Prostate gland (tissue), 2 donors: ENCODE measurements at regions not wholly inside any gene's neighbourhood (a gene's known extent, or its start where the extent isn't known, plus 50 kb on each side); places are given as distances from the start of the nearest gene placed in this dataset.
"Not testable (repeated sequence)": the region's sequence is repeated elsewhere in the genome, so short reads cannot be mapped to it uniquely, and the experiment has no call there.

Source experiments
- DNase-seq: peaks from one replicate; pipeline ENCODE4 v3.0.0-alpha.2; 2019; ENCODE audit warnings: low spot score
- H3K27ac ChIP-seq, 2 donors: fragments of 200-600 bp; sonication (generic); 2 replicates each; pipeline ENCODE4 v1.5.1; 2017 to 2019
- H3K27me3 ChIP-seq: fragments of 200-600 bp; sonication (generic); replicated peaks from 2 replicates; pipeline ENCODE4 v1.5.1; 2019; ENCODE audit not compliant: insufficient read depth
- H3K36me3 ChIP-seq, 2 donors: fragments of 200-600 bp; sonication (generic); 1 replicate in 1 of 2; 2 replicates in 1 of 2; pipeline versions ENCODE4 v1.5.1 to v1.8.1; 2017 to 2019
- H3K4me1 ChIP-seq: fragments of 200-600 bp; sonication (generic); replicated peaks from 2 replicates; pipeline ENCODE4 v1.5.1; 2019
- H3K4me3 ChIP-seq, 2 donors: fragments of 200-600 bp; sonication (generic); 2 replicates each; pipeline ENCODE4 v1.5.1; 2017 to 2019
- H3K9me3 ChIP-seq: fragments of 200-600 bp; sonication (generic); 2 replicates; pipeline ENCODE4 v1.5.1; 2017
- POLR2A ChIP-seq: fragments of 450-650 bp; IDR thresholded peaks from one replicate; pipeline ENCODE4 v1.6.1; 2016; ENCODE audit warnings: antibody characterized with exemption, mild to moderate bottlenecking
- POLR2AphosphoS5 ChIP-seq: sonication (generic); formaldehyde crosslinking; IDR thresholded peaks from one replicate; pipeline ENCODE4 v1.6.1; 2017; ENCODE audit warnings: antibody characterized with exemption
- WGBS: methylation state at CpG from one replicate; pipeline ENCODE4 v1.1.5; 2018; 5-methylcytosine and 5-hydroxymethylcytosine counted together
- intact Hi-C: fragments of 100-400 bp; cut with DNase I; formaldehyde crosslinking; loops from one replicate; pipeline ENCODE4 v1.14.2; 2022
- TF ChIP-seq, protein P1 (sequence below), 4 experiments: fragments of 200-600 bp in 2 of 4; fragments of 450-650 bp in 2 of 4; sonication (generic) in 2 of 4; IDR thresholded peaks; 1 replicate in 3 of 4; 2 replicates in 1 of 4; pipeline ENCODE4 v1.5.1; 2016 to 2019; ENCODE audit warnings: antibody characterized with exemption in 4 of 4, mild to moderate bottlenecking in 2 of 4, moderate library complexity in 2 of 4

- 77% methylated on average over 15 of the region's 15 CpGs for WGBS
- H3K9me3 ChIP-seq: no peaks in the 10 kb centered on the region
- DNase-seq: no peak
- H3K36me3 ChIP-seq: no peaks in the 10 kb centered on the region
- intact Hi-C loops: no loop called here
- H3K27ac ChIP-seq: no peak overlapping the region
- H3K4me3 ChIP-seq: no peak overlapping the region
- peaks cover 5% of the 10 kb centered on the region for H3K27me3 ChIP-seq
- H3K4me1 ChIP-seq: no peaks in the 10 kb centered on the region
- no peak for TF ChIP-seq POLR2A
- no peak for TF ChIP-seq POLR2AphosphoS5
- TF ChIP-seq, protein P1, sequence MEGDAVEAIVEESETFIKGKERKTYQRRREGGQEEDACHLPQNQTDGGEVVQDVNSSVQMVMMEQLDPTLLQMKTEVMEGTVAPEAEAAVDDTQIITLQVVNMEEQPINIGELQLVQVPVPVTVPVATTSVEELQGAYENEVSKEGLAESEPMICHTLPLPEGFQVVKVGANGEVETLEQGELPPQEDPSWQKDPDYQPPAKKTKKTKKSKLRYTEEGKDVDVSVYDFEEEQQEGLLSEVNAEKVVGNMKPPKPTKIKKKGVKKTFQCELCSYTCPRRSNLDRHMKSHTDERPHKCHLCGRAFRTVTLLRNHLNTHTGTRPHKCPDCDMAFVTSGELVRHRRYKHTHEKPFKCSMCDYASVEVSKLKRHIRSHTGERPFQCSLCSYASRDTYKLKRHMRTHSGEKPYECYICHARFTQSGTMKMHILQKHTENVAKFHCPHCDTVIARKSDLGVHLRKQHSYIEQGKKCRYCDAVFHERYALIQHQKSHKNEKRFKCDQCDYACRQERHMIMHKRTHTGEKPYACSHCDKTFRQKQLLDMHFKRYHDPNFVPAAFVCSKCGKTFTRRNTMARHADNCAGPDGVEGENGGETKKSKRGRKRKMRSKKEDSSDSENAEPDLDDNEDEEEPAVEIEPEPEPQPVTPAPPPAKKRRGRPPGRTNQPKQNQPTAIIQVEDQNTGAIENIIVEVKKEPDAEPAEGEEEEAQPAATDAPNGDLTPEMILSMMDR (IDR thresholded peaks at IDR 0.05): no peak
Observed at GRCh38 chr17:36689089-36689667, 87.8 kb downstream of the MRM1 start.

DNA sequence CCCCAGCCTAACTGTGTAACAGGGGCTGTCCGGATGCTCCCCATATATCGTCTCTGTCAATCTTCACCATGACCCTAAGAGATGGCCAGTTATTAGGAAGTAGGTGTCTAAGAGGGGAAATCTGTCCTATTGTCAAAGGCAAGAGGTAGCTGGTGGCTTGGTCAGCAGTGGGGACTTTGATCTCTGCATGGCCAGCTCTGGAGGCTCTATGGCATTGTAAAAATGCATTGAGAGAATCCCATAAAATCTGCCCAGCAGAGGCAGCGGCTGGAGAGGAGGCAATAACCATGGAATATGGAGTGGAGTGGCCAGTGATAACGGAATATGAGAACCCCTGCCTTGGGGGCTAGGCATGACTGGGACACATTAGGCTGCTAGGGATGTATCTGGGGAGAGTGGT lies 88.8 kb downstream of the MRM1 start:
- Histone ChIP-seq H3K9me3 (no peaks in the 10 kb centered on the region), H3K4me1 (no peaks in the 10 kb centered on the region), H3K4me3 (no peak overlapping the region), H3K36me3 (no peaks in the 10 kb centered on the region), H3K27ac (no peak overlapping the region), H3K27me3 (peaks cover 5% of the 10 kb centered on the region)
- intact Hi-C loops: no loop called here
- TF ChIP-seq POLR2A (no peak), POLR2AphosphoS5 (no peak)
- TF ChIP-seq, protein P1 (IDR thresholded peaks at IDR 0.05): no peak
- WGBS: 71% methylated on average over 4 of the region's 4 CpGs
- DNase-seq: no peak

- no peak overlapping the region for H3K4me3 ChIP-seq
- no peaks in the 10 kb centered on the region for H3K36me3 ChIP-seq
- no peak for DNase-seq
- H3K27me3 ChIP-seq: peaks cover 3% of the 10 kb centered on the region
- H3K27ac ChIP-seq: no peak overlapping the region
- intact Hi-C loops: no loop called here
- no peaks in the 10 kb centered on the region for H3K4me1 ChIP-seq
- no peaks in the 10 kb centered on the region for H3K9me3 ChIP-seq
- TF ChIP-seq POLR2A (no peak), POLR2AphosphoS5 (no peak)
- TF ChIP-seq, protein P1 (IDR thresholded peaks at IDR 0.05): no peak
- 76% methylated on average over 3 of the region's 3 CpGs for WGBS
Observed at GRCh38 chr17:36691606-36692005, 90.2 kb downstream of the MRM1 start.

DNA sequence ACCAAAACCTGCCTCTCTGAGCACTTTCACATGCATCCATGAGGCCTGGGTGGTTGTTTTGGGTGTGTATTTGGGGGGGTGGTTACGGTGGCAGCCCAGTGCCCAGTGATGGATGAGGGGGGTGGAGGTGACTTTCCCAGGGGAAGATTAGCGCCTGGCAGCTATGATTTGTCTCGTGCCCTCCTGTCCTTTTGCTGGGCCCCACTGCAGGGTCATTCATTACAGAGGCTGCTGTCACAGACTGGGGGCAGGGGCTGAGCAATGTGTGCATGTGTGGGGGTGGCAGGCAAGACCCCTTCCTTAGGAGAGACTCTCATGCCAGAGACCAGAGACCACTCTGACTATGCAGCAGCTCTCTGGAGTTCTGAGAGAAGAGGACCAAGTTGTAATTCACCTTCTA lies 93.7 kb downstream of the MRM1 start:
- 52% methylated on average over 3 of the region's 3 CpGs for WGBS
- no peaks in the 10 kb centered on the region for H3K27me3 ChIP-seq
- TF ChIP-seq, protein P1 (IDR thresholded peaks at IDR 0.05): no peak

DNA sequence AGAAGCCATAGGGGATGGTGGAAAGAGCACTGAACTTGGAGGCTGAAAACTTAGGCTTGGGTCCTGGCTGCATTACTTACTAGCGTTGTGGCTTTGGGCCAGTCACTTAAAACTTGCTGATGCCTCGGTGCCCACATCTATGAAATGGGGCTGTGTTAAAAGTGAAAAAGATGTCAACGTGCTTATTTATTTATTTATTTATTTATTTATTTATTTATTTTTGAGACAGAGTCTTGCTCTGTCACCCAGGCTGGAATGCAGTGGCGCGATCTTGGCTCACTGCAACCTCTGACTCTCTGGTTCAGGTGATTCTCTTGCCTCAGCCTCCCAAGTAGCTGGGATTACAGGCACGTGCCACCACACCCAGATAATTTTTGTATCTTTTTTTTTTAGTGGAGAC lies 94.3 kb downstream of the MRM1 start:
- DNase-seq, H3K27ac ChIP-seq, intact Hi-C loops, H3K4me3 ChIP-seq, H3K9me3 ChIP-seq, H3K4me1 ChIP-seq, H3K27me3 ChIP-seq, H3K36me3 ChIP-seq: not testable (repeated sequence)
- 91% methylated on average over 6 of the region's 6 CpGs for WGBS

More for the DNA sequence above, 93.7 kb downstream of the MRM1 start:
- Histone ChIP-seq H3K36me3 (no peaks in the 10 kb centered on the region), H3K4me1 (no peaks in the 10 kb centered on the region), H3K27ac (no peak overlapping the region), H3K9me3 (no peaks in the 10 kb centered on the region), H3K4me3 (no peak overlapping the region)
- no peak for DNase-seq
- intact Hi-C loops: no loop called here
